HG02642 (cell line): ENCODE measurements at regions not wholly inside any gene's neighbourhood (a gene's known extent, or its start where the extent isn't known, plus 50 kb on each side); places are given as distances from the start of the nearest gene placed in this dataset.

ENCODE experiments used
- ATAC-seq: cut with Tn5 transposase; IDR thresholded peaks from one replicate; pipeline ENCODE4 v1.9.1; 2021; ENCODE audit warnings: mild to moderate bottlenecking; ENCODE audit not compliant: unreplicated experiment, poor library complexity

DNA sequence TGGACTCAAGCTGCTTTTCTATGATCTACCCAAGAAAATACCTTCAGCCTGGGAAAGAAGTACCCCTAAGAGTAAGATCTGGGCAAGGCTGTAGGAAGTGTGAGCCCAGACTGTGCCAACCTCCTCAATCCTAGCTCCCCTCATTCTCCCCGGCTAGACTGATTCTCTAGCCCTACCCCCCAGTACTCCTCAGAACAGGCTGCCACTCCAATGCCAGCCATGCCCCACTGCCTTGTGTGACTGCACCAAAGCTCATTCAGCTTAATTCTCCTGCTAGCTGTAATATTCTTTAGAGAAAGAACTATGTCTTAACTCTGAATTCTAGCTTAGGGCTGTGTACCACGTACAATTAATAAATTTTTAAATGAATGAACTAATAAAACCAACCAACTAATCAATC lies 92.6 kb upstream of the AKIP1 start:
- no peak for ATAC-seq

DNA sequence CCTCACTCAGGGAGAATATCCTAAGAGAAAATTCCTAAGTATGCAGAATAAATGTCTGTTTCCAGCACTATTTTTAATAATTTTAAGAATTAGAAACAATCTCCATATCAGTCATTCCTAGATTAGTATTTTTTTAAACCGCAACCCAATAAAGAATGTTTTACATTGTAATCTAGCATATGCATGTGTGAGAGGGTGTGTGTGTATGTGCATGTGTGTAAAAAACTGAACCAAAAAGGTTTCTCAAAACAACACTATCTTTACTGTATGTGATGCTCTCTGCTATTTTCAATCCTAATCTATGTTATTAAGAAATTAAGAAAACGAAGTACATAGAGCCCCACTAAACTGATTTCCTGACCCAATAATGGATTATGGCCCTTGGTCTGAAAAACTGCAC lies 90.6 kb upstream of the AKIP1 start:
- no peak for ATAC-seq

DNA sequence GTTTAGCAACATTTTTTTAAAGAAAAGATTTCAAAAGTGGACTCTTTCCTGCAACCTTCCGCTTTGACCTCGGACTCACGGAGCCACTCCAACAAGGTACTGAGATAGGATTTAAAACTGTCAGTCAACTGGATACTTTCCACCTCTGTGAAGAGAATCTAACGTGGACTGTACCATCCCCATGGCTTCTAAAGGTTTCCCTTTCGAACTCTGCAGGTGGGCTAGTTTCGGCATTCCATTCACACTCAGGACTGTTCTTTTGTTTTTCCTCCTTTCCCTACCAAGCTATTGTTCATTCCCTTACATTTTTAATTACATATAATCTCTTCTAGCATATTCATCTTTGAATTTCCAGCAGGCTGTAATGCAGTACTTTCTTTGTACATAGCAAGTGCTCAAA lies 88.5 kb upstream of the AKIP1 start:
- no peak for ATAC-seq

DNA sequence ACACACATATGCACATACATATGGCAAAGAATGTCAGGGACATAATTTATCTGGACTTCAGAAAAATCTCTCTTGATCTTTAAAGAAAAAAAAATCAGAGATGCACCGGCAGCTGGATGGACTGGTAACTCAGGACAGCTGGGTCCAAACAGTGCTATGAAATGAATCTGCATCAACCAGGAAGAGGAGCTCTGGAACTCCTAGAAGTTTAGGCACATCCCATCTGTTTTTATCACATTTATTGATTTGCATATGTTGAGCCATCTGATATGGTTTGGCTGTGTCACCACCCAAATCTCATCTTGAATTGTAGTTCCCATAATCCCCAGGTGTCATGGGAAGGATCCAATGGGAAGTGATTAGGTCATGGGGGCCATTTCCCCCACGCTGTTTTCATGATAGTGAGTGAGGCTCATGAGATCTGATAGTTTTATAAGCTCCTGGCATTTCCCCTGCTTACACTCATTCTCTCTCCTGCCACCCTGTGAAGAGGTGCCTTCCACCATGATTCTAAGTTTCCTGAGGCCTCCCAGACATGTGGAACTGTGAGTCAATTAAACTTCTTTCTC lies 87.7 kb upstream of the AKIP1 start:
- ATAC-seq, result no peak

DNA sequence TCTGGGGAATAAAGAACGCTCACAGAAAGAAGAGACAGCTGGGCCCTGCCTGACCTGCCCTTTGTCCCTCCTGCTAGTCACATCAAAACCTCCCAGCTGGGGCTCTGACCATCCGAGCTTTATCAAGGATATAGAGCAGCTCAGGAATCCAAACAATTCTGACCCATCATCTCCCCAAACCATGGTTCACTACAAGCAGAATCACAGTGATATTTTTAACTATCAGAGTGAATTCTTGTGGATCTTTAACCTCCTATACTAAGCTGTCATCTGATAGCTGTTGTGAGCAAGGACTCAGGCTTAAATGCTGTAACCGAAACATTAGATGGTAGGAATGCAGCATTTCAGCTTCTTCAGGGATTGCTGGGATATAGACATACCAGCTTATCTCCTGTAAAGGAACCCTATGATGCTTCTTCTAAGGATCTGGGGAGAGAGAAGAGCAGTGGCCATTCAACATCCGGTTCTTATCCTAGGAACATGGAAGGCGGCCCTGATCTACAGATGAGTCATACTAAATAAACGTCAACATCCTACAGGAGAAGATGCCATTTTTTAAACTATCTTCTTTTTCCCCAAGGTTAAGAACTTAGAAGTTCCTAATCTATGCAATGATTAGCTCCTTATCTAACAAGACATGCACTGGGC lies 84.7 kb upstream of the AKIP1 start:
- ATAC-seq, result no peak

DNA sequence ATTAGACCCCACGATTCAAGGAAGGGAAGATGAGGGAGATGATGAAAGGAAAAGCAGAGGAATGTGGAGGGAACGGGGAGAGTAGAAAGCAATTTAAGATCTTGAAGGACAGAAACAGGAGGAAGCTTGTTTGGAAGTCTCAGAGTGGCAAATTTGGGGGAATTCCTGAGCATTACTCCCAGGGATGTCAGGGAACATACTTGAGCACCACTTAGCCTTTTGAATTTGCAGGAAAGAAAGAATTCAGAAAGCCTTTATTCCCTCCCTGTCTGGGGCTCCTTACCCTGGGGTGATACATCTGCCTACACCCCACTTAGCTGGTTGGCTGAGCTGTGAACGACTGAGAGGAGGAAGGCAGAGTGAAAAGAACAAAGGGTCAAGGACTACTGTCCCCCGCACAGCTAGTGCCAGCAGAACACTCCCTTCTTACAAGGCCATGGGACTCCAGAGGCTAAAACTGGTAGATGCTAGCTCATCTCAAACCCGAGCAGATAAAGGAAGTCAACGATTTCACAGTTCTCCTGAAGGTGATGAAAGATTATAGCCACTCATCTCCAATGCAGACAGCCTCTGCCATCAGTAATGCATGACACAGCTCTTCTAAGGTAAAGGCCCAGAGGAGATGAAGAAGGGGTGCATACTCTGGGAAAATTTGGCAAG lies 84.0 kb upstream of the AKIP1 start:
- ATAC-seq, result no peak

DNA sequence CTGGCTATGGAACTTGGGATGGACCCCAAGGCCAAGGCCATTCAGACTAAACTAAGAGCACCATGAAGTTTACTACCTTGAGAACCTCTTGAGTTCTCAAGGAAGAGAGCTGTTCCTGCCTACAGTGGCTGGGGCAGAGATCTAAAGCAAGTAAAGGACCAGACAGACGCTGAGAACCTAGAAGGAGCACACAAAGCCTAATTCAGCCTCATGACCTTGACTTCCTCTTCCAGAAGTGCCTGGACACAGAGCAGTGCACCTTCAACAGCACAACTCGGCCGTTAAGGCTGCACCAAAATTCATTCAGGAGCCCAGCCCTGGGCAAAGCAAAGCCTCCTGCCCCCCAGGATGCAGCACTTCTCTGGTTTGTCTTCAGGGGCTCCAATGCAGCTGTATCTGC lies 82.9 kb upstream of the AKIP1 start:
- no peak for ATAC-seq

DNA sequence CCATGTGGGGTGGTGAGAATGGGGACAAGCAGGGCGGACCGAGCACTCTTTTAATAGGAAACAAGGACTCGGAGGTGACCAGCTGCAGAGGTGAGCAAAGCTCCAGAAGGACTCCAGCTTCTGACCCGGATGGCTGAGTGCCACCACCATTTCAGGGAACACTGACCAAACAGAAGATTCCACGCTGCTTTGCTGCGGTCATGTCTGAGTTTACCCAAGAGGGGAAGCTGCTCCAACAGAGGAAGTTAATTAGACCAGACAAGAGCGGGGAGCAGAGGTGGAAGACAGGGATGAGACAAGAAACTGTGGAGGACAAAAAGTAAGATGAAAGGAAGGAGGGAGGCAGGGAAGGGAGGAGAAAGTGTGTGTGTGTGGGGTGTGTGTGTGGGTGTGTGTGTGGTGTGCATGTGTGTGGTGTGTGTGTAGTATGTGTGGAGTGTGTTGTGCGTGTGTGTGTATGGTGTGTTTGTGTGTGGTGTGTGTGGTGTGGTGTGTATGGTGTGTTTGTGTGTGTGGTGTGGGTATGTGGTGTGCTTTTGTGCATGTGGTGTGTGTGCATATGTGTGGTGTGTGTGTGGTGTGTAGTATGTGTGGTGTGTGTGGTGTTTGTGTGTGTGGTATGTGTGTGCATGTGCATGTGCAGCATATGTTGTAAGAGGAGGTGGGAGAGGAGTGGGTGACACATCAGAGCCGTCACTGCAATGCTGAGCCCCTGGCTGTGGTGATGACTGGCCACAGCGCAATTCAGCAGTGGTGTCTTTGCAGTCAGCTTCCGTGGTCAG lies 82.2 kb upstream of the AKIP1 start:
- ATAC-seq, result no peak

DNA sequence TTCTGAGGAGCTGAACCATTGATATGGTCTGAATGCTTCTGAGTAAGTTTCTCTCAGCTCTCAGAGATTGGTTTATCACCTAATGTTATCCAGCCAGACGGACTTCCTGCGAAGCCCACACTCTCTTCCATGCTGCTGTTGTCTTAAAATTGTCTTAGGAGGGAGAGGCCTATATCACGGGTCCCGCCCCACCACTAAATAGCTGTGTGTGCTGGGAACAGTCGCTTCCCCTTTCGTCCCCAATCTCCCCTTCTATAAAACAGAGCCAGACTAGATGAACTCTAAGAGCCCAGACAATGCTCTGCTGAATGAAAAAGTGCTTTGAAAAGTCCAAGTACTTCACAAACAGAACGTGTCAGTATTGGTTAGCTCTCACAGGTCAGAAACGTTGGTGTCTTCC lies 81.4 kb upstream of the AKIP1 start:
- ATAC-seq, result no peak

DNA sequence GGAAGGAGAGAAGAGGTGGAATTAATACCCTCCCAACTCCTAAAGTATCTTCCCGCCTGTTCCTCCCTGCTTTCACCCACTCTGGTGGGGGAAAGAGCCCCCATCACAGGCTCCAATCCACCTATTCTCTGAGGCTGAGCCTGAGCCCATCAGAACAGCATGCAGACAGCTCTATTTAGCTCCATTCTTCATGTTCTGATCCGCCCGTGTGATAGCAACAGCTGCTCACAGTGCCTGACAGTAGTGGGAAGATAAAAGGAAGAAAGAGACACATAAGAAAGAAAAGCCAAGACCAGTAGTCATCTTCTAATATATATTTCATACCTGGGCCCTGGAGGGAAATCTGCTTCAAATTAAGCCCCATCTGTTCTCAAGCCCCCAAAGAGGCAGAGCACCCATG lies 80.3 kb upstream of the AKIP1 start:
- no peak for ATAC-seq

DNA sequence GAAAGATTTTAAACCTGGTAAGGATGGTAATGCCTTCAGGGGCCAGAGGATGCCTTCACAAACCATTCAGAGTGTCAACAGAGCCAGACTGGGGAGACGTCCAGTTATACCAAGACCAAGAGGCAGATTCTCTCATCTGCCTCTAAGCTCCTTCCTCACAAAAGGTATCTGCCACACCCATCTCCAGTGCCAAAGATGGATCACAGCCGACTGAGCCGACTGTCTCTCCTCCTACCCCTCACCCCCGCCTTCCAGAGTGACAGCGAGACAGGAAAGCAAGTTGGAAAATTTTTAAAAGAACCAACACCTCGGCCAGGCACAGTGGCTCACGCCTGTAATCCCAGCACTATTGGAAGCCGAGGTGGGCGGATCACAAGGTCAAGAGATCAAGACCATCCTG lies 79.1 kb upstream of the AKIP1 start:
- ATAC-seq, result no peak

DNA sequence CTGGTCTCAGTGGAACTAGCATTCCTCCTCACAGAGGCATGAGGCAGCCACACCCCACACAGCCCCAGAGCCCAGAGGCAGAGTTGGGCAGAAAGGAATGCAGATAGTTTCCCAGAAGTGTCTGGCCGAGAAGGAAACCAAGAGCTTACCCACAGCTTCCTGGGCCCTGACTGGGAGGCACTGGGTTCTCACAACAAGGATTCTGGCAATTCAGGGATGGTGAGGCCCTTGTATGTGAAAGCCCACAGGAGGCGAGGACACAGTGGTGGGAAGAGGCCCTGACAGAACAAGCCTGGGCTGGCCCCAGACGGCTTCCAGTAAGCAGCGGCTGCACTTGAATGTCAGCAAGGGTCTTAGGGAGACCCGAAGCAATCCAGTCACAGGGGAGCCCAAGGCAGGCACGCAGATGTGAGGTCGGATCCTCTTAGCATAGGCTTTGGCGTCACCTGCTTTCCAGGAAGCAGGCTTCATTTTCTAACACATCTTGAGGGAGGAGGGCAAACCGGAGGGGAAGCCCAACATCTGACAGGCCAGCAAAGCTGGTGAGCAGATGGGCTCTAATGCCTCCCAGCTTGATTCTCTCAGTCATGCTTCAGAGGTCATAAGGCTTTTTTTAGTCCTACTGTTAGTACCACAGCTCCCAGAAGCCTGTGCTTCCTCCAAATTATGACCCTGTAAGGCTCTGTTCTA lies 78.3 kb upstream of the AKIP1 start:
- ATAC-seq, result peak; percentile 87

DNA sequence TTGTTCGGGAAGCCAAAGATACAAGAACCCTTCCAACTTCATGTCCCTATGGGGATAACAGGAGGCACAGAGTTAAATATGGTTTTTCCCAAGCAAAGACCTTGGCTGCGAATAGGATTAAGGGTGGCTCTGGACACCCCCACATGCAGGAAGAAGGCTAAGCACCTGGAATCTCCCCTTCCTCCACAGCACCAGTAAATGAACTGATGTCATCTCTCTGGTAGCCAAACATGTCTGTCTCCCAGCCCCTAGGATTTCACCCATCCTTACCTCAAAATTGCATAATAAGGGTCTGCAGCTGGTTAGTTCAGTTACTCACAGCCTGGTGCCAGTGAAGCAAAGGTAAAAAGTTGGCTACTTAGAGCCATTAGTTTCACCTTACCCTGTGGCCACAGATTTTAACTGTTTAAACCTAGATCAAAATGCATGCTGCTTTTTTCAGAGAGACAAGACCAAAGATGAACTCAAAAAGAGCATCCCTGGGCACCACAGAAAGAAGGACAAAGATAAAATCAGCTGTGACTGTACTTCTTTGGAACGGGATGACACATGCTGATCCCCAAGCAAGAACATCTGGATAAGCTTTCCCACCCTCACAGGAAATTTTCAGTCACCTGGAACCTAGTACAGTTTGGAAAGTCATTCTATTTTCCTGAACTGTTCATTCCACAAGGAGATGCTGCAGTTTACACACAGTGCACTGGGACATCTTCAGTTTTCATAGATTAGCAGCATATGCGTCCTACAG lies 77.2 kb upstream of the AKIP1 start:
- ATAC-seq, result no peak

DNA sequence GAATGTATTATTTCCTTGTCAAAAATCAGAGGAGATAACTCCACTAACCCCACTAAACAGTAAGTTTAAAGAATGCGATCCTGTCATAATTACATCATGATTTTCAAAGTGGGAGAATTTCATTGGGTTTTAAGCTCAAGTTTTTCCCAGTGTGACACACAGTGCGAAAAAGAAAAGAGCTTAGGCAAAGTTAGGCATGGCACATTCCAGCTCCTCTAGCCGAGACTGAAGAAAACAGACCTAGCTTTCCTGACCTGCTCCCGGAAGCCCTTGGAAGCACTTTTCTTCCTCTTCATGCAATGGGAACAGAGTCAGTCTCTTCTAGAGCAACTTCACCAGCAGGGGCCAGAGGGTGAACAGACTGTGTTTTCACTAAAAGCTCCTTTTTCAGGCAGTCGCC lies 76.6 kb upstream of the AKIP1 start:
- no peak for ATAC-seq

DNA sequence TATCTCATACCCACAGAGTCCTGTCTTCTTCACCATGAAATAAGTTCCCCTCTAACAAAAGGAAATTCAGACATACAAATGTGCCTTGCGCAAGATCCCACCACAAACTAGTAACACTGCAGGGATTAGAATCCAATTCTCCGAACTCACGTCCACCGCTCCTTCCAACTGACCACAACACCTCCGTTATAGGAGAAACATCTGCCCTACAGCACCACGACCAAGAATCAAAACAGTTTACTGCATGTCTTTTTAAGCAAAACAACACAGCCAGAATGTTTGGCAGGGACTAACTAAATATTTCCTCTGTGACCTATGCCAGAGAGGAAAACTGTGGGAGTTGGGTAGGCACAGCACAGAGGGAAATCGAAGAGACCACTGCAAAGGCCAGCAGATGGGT lies 72.7 kb upstream of the AKIP1 start:
- ATAC-seq, result no peak

DNA sequence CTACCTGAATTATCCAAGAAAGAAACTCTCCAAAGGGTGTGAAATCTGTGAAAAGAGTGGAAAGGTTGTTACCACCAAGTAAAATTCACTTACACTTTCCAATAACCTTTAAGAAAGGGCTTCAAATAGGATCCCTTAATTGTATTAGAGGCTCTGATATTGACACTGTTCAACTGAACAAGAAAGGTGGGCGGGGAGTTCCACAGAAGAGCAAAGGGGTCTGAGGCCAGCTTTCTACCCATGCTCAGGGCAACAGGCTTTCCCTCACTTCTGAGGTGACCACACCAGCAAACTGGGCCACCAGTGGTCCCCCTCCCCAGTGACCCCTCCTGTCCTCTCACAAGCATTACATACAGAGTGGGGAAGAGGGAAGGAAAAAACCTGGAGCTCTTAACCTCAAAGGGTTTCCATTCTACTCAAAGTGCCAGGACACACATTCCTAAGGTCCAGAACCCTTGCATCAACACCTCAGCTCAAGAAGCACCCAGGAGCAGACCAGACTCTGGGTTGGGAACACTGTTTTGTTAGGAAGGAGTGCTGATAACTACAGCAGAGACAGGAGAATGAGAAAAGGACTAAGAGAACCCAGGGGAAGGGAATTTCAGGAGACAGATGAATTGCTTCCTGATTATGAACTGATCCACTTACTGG lies 71.6 kb upstream of the AKIP1 start:
- no peak for ATAC-seq

DNA sequence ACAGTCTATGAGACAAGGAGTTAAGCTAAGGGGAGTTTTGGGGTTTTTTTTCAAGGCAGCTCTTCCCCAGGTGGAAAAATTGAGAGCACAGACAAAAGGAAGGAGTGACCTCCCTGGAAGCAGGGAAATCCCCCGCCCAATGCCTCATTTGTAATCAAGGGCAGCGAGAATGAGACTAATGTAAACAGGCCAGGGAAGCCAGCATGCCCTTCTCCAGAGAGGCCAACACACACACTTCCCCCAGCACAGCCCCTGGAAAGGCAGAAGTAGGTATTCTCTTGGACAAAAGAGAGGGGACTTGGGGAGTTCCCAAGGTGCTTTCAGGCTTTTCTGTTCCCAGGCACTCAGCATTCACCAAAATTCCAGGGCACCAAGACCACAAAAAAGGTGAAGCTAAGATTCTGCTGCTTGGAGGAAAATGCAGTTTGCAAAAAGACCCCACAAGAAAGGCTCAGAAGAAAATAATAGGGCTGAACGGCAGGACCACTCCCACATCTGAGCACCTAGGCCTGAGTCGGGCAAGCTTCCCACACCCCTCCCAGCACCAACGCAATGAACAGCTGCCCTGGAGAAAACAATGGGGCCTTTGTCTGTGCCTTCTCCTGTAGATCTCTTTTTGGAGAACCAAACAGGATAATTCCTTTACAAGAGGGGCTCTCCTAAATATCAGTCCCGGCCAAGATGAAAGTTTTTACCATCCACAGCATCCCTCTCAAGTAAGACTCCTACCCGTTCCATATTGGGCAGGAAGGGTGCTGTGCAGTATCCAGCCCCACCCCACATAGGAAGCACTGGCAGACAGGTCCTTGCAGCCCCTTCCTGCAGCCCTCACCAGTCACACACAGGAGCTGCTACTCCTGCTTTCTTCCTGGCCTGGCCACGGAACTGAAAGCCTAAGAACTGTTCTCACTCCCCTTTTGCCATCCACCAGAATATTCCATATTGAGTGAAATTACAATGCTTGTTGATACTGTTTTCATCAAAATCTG lies 70.7 kb upstream of the AKIP1 start:
- ATAC-seq, result no peak

DNA sequence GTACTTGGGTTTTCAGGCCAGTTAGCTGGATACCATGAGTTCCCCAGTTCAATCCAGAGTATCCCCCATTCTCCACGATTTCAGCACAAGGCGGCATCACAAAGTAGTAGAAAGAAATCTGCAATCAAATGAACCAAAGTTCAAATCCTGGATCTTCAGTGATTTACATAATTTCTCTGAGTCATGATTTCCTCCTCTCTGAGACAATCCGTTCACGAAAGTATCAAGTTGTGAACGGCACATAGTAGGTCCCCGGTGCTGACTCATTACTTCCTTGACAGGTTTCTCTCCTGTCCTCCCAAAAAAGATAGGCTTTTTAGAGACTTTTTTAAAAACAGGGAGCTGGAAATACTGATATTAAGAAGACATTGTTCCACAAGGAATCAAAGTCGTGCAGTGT lies 69.1 kb upstream of the AKIP1 start:
- ATAC-seq, result no peak
